T-helper 22 cell (primary cell): ENCODE measurements at regions not wholly inside any gene's neighbourhood (a gene's known extent, or its start where the extent isn't known, plus 50 kb on each side); places are given as distances from the start of the nearest gene placed in this dataset.
"Not testable (repeated sequence)": the region's sequence is repeated elsewhere in the genome, so short reads cannot be mapped to it uniquely, and the experiment has no call there.

Experiments used
- DNase-seq: peaks from one replicate; pipeline ENCODE4 v3.0.0-alpha.2; 2020; ENCODE audit warnings: low read depth

DNA sequence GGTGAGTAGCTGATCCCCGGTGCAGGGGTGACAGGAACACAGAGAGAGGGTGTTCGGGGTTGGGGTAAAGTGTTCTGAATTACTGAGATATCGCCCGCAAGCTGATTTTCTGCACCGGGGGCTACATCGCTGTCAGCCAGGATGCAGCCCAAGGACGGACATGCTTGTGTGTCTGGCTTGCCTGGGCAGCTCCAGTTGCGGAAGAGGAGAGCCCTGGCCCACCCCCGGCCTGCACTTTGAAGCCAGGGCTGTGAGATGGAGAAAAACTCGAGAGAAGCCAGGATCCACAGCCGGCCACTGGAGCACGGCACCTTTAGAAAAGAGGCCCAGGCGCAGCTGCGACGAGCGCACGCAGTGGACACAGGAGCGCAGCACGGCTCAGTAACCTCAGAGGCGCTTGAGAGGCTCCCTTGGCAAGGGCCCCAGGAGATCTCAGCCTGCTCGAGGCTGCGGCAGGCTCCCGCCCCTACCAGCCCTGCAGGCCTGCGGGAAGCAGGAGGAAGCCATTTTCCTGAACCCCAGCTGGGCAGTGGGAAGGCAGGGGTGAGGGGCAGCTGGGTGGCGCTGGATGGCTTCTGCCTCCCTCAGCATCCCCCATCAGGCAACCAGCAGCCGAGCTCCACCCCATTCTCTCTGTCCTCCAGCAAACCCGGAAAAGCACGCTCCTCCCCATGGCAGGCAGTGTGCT is 59.2 kb downstream of the C9orf50 start:
- DNase-seq = no peak

DNA sequence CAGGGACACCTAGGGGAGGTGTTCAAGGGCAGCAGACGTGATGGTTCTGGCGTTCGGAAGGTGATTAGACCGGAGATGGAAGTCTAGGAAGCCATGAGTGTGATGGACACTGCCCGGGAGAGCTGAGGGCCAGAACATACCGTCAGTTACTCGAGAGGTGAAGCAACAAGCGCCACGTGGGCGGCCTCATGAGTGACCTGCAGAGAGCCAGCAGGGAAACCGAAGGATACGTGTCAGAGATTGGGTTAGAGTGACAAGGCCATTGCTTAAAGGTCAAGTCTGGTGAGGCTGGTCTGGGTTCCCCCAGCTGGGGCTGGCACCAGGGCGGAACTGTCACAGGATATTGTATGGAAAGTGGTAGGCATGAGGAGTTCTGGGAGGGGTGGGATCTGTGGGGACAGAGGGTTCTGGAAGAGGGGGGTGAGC is 60.0 kb downstream of the C9orf50 start:
- no peak for DNase-seq

DNA sequence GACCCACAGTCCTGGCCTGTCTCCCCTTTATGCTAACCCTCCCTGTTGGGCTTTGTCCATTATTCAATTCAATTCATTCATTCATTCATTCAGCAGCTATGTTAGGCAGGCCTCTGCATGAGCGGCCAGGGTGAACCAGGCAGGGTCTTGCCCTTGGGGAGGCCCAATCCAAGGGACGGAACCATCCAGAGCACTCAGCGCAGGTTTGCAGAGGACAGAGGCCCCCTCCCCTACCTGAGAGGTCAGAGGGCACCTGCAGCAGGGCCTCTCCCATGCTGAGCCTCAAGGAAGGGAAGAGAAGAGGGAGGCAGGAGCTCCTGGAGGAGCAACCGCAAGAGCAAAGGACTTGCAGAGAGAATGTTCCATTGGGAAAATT is 61.4 kb downstream of the C9orf50 start:
- no peak for DNase-seq

DNA sequence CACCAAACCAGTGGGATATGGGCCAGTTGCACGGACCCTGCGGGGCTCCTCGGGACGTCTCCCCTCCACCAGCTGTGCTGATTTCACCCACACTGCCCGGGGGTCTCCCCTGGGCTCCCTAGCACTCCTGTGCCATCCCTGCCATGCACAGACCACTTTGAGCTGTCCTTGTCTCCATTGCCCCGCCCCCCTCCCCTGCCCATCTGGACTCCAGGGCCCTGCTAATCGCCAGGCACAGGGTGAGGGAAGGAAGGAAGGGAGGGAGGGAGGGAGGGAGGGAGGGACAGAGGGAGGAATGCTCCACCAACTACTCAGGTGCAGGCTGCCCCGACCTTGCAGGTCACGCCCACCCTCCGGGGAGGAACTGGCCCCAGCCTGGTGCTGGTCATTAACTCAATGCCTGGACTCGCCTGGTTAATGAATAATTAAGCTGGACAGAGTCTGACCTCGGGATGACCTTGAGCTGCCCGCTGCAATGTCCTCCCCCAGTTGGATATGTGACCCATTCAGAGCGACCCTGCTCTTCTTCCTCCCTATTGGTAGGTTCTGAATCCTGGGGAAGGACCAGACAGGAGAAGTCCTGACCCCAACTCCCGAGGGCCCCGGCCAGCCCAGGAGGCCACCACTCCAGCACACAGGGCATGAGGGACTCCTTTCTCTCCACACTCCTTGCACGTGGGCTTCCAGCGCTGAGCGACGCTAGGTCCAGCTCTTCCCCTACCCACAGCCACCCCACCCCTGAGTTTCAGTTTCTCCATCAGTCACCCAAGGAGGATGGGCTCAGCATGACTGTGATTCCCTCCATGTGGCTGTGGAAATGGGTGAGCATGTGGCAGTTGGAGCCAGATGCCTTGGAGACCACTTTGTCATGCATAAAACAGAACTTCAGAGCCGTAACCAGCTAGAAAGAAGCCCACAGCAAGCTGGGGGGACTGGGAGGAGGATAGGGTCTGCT is 62.1 kb downstream of the C9orf50 start:
- no peak for DNase-seq

DNA sequence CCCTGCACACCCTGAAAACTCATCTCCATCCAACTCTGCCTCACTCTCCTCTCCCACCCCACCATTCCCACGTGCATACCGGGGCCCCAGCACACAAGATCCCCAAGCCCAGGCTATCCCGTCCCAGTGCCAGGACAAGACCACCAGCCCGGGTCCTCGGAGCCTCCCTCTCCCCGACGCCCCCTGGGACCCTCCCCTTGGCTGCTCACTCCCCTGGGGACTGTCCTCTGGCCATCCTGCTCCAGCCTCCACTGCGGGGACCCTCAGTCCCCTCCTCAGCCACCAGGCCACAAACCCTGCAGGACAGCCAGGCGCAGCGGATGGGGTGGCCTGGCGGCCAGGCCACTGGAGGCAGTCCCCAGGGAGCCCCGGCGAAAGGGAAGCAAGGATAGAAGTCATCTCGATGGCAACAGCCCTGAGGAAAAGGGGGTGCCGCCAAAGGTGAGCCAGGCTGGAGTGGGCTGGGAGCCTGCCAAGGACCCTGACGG is 62.8 kb downstream of the C9orf50 start:
- no peak for DNase-seq

DNA sequence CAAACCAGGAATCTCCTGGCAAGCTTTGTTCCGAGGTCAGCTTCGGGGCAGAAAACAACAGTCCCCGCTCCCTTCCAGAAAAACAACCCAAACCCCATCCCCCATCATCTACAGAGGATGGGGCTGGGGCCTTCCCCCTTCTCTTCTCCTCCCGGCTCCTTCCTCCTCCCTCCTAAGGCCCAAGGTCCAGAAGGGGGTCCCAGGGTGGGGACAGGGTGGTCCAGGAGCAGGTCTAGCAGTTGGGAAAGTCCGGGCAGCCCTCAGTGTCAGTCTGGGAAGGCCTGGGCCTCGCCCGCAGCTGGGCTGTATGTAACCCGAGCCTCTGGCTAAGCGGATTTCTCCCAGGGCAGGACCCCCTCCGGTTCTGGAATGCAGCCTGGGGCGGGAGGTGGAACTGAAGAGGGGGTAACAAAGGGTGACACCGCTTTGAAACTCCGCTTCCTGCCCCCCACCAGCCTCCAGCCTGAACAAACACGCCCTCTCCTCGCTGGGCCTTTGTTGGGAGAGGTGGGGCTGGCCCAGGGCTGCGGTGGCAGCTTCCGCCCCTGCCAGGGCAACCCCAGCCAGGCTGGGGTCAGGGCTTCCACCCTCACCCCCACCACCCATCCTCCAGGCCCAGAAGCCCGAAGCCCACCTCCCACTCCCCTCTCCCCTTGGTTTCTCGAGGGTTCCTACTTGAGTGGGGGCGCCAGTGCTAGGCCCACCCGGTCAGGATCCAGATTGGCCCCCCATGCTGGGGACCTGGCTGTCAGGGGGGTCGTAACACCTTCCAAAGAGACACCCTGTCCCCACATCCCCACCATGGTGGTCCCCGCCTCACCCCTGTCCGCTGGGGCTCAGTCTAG is 63.5 kb downstream of the C9orf50 start:
- no peak for DNase-seq

DNA sequence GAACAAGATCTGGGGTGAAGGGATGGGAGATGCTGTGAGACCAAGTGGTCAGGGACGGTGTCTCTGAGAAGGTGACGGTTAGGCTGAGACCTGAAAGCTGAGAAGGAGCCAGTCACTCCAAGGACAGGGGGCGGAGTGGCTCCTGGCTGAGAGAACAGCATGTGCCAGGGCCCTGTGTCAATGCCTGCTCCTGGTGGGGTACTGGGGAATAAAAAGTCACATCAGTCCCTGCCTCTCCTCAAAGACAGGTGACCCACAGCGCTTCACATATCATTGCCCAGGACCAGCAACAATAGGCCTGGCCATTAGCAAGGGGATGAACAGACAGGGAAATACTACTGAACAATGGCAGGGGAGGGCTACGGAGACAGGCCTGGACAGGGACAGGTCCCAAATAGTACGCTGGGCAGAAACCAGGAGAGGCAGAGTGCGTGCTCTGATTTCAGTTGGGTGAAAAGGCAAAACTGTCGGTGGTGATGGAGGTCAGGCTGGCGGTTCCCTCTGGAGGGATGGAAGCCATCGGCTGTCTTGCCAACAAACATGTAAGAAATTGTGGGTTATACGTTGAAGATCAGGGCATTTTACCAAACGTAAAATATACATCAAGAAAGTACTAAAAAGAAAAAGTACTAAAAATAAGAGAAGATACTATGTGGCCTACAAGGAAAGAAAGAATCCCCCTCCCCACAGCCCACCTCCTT is 64.3 kb downstream of the C9orf50 start:
- no peak for DNase-seq

DNA sequence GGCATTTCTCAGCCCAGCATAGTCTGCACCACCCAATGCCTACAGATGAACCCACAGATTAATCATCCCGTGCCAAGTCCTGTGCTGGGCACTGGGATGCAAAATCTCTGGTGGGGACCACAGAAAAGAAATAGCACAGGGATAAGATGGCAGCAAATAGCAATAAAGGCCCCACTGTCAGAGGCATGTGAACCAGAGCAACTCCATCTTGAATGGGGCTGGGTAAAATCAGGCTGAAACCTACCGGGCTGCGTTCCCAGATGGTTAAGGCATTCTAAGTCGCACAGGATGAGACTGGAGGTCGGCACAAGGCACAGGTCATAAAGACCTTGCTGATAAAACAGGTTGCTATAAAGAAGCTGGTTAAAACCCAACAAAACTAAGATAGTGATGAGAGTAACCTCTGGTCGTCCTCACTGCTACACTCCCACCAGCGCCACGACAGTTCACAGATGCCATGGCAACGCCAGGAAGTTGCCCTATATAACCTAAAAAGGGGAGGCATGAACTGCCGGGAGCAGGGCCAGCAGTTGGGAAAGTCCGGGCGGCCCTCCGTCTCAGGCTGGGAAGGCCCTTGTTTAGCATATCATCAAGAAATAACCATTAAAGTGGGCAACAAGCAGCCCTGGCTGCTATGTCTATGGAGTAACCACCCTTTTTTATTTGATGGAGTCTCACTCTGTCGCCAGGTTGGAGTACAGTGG is 65.2 kb downstream of the C9orf50 start:
- DNase-seq = no peak

DNA sequence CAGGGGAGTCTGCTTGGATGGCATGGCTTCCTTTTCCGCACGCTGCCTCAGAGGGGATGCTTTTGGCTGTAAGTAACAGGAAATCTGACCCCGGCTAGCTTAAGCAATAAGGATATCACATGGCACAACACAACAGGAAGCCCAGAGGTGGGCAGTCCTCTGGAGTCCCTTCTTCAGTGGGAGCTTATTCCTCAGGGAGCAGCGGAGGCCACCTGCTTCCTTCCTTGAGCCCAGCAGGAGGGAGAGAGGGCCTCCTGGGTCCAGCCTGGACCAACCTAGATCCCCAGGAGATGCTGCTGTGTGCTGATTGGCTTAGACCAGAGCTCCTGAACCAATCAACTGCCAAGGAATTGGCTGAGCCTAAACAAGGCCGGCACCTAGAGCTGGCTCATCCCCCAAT is 66.3 kb downstream of the C9orf50 start:
- no peak for DNase-seq

DNA sequence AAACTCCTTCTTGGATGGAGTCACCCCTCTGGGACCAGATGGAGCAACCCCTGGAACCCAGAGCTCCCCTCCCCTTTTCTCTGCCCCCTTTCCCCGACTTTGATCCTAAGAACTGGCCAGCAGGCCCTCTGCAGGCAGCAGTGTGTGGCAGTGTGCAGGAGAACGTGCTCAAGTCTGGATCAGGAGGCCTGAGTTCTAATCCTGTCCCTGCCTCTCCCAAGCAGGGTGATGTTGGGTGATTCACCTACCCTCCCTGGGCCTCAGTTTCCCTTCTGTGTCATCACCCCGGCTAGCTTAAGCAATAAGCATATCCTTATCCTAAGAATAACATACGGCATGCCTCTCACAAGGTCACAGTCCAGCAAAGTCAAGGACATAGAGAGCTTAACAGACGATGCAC is 67.6 kb downstream of the C9orf50 start:
- DNase-seq = no peak

DNA sequence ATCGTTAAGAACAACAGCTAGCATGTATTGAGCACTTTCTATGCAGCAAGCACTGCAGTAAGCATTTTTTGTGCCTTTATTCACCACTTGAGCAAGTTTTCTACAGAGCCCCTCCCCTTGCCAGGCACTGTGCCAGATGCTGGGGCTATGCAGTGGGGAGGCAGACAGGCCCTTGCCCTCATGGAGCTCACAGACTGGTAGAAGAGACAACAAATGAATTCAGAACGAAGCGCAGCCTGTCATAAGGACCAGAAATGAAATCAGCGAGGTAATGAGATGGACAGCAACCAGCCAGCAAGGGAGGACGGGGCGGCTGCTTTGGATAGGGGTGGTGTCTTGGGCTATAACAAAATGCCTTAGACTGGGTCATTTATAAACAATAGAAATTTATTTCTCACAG is 68.8 kb downstream of the C9orf50 start:
- DNase-seq = no peak

DNA sequence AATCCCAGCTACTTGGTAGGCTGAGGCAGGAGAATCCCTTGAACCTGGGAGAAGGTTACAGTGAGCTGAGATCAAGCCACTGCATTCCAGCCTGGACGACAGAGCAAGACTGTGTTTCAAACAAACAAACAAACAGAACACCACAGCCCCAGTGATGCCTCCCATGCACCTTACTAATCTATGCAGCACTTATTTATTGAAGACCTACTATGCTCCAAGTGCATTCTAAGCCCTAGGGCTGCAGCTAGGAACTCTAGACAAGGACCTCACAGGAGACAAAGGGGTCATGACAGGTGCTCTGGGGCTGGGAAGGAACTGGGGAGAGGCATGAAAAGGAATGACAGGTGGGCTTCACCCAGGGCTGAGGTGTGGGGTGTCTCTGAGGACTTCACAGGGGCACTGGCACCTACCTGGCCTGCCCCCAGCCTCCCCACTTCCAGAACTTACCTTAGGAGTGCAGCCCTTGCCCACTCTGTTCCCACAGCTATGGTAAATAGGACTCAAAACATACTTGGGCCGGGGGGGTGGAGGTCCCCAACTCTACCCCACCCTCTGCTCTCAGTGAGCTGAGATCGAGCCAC is 69.4 kb downstream of the C9orf50 start:
- DNase-seq = no peak

DNA sequence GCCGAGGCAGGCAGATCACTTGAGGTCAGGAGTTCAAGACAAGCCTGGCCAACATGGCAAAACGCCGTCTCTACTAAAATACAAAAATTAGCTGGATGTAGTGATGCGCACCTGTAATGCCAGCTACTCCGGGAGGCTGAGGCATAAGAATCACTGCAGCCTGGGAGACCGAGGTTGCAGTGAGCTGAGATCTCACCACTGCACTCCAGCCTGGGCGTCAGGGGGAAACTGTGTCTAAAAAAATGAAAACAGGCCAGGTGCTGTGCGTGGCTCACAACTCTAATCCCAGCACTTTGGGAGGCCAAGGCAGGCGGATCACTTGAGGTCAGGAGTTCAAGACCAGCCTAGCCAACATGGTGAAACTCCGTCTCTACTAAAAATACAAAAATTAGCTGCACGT is 69.9 kb downstream of the C9orf50 start:
- not testable (repeated sequence) for DNase-seq

DNA sequence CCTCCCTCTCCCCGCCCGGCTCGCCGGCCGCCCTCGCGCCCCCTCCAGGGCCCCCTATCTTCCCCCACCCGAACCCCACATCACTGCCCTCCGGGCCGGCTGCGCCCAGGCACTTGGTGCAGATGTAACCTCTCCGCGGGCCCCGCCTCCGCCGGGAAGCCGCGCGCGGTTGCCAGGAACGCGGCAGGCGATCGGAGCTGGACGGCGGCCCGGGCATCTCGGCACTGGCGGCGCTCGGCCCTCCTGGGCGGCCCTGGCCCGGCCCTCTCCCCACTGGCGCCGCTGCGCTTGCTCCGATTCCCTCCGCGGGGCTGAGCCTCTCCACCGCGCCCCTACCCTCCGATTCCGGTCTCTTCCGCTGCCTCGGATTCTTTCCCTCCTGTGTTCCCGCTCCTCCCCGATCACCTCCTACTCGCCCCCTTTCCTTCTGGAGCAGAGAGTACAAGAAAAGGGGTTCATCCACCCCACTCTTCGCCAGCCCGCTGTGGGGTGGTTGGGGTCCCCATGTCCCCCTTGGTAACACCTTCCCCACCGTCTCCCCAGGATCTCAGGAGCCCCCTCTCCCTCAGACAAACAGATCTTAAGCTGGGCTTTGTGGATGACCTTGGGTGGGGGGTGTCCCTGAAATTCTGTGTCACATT is 70.6 kb downstream of the C9orf50 start:
- DNase-seq = no peak

DNA sequence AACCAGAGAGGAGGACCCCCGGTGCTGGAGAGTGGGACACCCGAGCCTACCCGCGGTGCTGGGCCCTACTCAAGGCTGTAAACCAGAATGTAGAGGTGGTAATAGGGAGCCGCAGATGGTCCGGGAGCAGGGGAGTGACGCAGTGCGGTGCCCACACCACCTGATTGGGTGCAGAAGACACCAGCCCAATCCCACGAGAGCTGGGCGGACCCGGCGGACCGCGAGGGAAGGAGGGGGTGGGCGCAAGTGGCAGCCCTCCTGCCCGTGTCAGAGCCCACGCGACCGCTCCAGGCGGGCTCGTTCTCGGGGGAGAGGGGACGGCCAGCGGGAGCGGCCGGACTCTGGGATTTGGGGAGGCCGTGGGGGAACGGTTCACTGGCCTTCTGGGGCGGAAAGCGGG is 71.2 kb downstream of the C9orf50 start:
- no peak for DNase-seq

DNA sequence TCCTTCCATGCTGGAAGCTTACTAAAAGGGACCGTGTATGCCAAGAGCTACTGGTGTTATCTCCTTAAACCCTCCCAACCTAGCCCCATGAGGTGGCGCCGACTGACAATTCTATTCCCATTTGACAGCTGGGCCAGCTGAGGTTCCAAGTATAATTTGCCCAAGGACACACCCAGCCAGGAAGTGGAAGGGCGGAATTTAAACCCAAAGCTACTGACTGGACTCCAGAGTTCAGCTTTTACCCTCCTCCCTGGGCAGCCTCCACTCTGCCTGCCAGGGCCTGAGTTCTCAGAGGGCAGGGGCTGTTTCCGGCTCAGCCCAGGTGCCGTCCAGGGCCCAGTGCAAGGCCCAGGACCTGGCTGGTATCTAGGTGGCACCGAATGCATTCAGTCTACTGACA is 71.8 kb downstream of the C9orf50 start:
- DNase-seq = no peak

DNA sequence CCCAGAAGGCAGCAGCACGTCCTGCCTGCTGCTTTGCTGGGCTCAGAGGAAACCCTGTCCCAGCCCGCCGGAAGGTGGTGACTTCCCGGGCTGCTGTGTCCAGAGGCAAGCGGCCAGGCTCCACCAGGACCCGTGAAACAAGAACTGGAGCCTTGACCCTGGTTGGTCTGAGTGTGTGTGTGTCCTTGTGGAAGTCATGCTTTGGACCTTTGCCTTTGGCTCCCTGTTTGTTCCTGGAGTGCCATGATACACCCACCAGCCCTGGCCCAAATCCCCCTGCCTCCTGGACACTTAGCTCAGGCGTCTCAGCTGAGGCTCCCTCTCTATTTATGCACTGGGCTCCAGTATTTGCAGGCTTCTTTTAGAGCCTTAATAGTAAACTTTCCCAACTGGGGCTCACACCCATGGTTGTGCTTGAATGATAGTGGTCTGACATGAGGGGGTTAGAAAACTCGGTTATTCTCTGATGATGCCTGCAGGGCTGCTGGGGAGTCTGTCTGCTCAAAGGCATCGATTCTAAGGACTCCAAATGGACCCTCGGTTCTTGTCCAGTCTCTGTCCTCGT is 72.2 kb downstream of the C9orf50 start:
- DNase-seq = no peak

DNA sequence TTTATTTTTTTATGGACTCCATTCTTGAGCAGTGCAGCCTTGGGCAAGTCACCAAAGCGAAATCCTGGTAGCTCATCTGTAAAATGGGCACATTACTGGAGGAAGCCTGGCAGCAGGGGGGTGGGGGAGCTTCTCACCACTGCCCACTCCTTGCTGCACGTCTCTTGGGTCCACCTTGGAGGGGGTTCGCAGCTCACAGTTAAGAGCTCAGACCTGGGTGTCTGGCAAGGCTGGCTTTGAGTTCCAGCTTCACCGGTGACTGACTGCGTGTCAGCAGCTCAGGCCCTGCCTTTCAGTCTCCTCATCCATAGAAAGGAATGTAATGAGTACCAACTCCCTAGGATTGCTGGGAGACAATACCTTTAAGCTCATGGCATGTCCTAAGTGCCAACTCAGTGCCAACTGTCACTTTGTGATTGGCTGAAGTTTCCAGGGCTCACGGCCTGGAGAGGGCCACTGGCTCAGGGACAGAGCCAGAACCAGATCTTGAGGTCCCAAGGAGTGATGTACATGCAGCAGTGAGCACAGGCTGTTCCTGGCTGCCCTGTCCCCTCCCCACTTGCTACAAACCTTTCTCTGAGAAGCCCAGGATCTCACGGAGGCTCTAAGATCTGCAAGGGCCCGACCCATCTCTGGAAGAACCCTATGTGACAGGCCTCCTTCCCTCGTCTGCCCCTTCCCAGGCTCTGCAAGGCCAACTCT is 72.9 kb downstream of the C9orf50 start:
- DNase-seq = no peak

DNA sequence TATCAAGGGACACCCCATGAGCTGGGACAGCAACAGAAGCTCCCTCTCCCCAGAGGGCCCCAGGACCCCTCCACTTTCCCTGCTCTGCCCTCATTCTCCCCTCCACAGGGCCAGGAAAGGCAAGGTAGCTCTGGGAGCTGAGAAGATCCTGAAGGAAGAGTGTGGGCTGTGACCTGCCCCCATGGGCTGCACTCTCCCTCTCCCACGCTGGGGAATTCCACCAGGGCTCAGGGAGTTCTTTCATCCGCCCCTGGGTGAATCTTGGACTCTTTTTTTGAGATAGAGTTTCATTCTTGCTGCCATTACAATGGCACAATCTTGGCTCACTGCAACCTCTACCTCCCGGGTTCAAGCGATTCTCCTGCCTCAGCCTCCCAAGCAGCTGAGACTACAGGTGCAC is 73.8 kb downstream of the C9orf50 start:
- DNase-seq = no peak
